ENCODE measurements at regions not wholly inside any gene's neighbourhood (a gene's known extent, or its start where the extent isn't known, plus 50 kb on each side); places are given as distances from the start of the nearest gene placed in this dataset.

GRCh38 chr4:108417923-108418322 lies 202.5 kb upstream of the RPL34 start:
- TF ChIP-seq, protein P1, sequence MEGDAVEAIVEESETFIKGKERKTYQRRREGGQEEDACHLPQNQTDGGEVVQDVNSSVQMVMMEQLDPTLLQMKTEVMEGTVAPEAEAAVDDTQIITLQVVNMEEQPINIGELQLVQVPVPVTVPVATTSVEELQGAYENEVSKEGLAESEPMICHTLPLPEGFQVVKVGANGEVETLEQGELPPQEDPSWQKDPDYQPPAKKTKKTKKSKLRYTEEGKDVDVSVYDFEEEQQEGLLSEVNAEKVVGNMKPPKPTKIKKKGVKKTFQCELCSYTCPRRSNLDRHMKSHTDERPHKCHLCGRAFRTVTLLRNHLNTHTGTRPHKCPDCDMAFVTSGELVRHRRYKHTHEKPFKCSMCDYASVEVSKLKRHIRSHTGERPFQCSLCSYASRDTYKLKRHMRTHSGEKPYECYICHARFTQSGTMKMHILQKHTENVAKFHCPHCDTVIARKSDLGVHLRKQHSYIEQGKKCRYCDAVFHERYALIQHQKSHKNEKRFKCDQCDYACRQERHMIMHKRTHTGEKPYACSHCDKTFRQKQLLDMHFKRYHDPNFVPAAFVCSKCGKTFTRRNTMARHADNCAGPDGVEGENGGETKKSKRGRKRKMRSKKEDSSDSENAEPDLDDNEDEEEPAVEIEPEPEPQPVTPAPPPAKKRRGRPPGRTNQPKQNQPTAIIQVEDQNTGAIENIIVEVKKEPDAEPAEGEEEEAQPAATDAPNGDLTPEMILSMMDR (IDR thresholded peaks at IDR 0.05; ENCODE audit: poor library complexity): no peak
- TF ChIP-seq EZH2phosphoT487 (IDR thresholded peaks at IDR 0.05; ENCODE audit: low read depth, severe bottlenecking, unreplicated experiment): no peak
- no peak for TF ChIP-seq EZH2 (IDR thresholded peaks at IDR 0.05; ENCODE audit: borderline replicate concordance)
